ENCODE measurements at regions not wholly inside any gene's neighbourhood (a gene's known extent, or its start where the extent isn't known, plus 50 kb on each side); places are given as distances from the start of the nearest gene placed in this dataset.
"Not testable (repeated sequence)": the region's sequence is repeated elsewhere in the genome, so short reads cannot be mapped to it uniquely, and the experiment has no call there.

DNA sequence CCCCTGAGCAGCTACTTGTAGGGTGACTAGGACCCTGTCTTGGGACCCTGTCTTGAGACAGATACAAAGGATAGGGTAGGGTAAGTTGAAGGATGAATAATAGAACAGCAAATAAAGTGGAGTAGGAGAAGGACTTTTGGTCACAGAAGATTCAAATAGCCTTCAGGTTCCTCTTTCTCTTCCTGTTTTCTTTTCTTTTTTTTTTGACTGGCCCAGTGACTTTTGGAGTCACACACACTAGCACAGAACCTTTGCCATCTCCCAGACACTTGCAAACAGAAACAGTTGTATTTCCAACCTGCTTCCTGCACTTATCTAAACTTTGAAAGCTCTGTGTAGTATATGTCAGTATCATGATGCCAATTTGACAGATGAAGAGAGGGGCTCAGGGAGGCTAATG, 108.2 kb downstream of the TDRD15 start:
- Histone ChIP-seq H3K4me3 (ENCODE audit: low read length) (no peak overlapping the region), H3K36me3 (ENCODE audit: control insufficient read depth, insufficient read depth, low read length) (no peaks in the 10 kb centered on the region), H3K4me1 (ENCODE audit: control insufficient read depth, insufficient read depth, low read length) (no peaks in the 10 kb centered on the region), H3K9me3 (ENCODE audit: control insufficient read depth, insufficient read depth, low read length) (no peaks in the 10 kb centered on the region), H3K27me3 (ENCODE audit: control insufficient read depth, insufficient read depth, low read length) (no peaks in the 10 kb centered on the region), H3K27ac (ENCODE audit: low read length) (no peak overlapping the region)
- no peaks in the 10 kb centered on the region for H3K9me3 Mint-ChIP-seq
- H3K27me3 Mint-ChIP-seq (ENCODE audit: low read depth in 2 of 2): no peaks in the 10 kb centered on the region
- TF ChIP-seq CTCF (IDR thresholded peaks at IDR 0.05): no peak
- ATAC-seq: no peak
- H3K36me3 Mint-ChIP-seq: no peaks in the 10 kb centered on the region
- H3K27ac Mint-ChIP-seq: no peak overlapping the region
- DNase-seq: no peak
- no peaks in the 10 kb centered on the region for H3K4me1 Mint-ChIP-seq
- intact Hi-C loops (cut with micrococcal nuclease): no loop called here
- H3K4me3 Mint-ChIP-seq: no peak overlapping the region

- Mint-ChIP-seq H3K27me3 (ENCODE audit: low read depth in 2 of 2) (no peaks in the 10 kb centered on the region), H3K36me3 (no peaks in the 10 kb centered on the region), H3K9me3 (no peaks in the 10 kb centered on the region), H3K4me1 (no peaks in the 10 kb centered on the region), H3K27ac (no peak overlapping the region), H3K4me3 (no peak overlapping the region)
- Histone ChIP-seq H3K9me3 (ENCODE audit: control insufficient read depth, insufficient read depth, low read length) (no peaks in the 10 kb centered on the region), H3K4me1 (ENCODE audit: control insufficient read depth, insufficient read depth, low read length) (no peaks in the 10 kb centered on the region), H3K36me3 (ENCODE audit: control insufficient read depth, insufficient read depth, low read length) (no peaks in the 10 kb centered on the region), H3K27ac (ENCODE audit: low read length) (no peak overlapping the region), H3K27me3 (ENCODE audit: control insufficient read depth, insufficient read depth, low read length) (no peaks in the 10 kb centered on the region), H3K4me3 (ENCODE audit: low read length) (no peak overlapping the region)
- TF ChIP-seq CTCF (IDR thresholded peaks at IDR 0.05): no peak
- 67% methylated on average over 1 of the region's 3 CpGs for WGBS (ENCODE audit: insufficient coverage)
- DNase-seq: no peak
- intact Hi-C loops (cut with micrococcal nuclease): no loop called here
- ATAC-seq: no peak
Measured at GRCh38 chr2:21233194-21233593, 109.4 kb downstream of the TDRD15 start.

DNA sequence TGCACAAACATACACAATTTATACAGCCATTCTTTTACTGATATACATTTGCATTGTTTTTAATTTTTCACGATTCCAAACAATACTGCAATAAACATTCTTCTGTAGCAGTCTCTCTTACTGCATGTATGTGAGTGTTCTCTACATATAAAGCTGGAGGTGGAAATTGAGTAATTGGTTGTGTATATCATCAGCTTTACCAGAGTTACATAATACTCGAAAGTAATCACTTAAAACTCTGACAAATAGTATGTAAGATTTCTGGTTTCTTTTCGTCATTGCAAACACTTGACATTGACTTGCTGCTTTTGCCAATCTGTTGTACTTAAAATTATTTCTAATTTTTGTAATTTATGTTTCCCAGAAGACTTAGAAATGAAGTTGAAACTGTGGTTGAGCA, 110.2 kb downstream of the TDRD15 start:
- H3K27me3 Mint-ChIP-seq (ENCODE audit: low read depth in 2 of 2): no peaks in the 10 kb centered on the region
- ATAC-seq (no peak), DNase-seq (no peak)
- Histone ChIP-seq H3K27me3 (ENCODE audit: control insufficient read depth, insufficient read depth, low read length) (no peaks in the 10 kb centered on the region), H3K4me3 (ENCODE audit: low read length) (no peak overlapping the region), H3K36me3 (ENCODE audit: control insufficient read depth, insufficient read depth, low read length) (no peaks in the 10 kb centered on the region), H3K27ac (ENCODE audit: low read length) (no peak overlapping the region), H3K4me1 (ENCODE audit: control insufficient read depth, insufficient read depth, low read length) (no peaks in the 10 kb centered on the region), H3K9me3 (ENCODE audit: control insufficient read depth, insufficient read depth, low read length) (no peaks in the 10 kb centered on the region)
- no CpG with 5 or more reads among the region's 3 CpGs for WGBS (ENCODE audit: insufficient coverage)
- no peaks in the 10 kb centered on the region for H3K36me3 Mint-ChIP-seq
- H3K27ac Mint-ChIP-seq: no peak overlapping the region
- peaks cover 0 to 2% of the 10 kb centered on the region in 2 donors for H3K9me3 Mint-ChIP-seq
- H3K4me1 Mint-ChIP-seq: no peaks in the 10 kb centered on the region
- no peak overlapping the region for H3K4me3 Mint-ChIP-seq
- no peak for TF ChIP-seq CTCF (IDR thresholded peaks at IDR 0.05)
- intact Hi-C loops (cut with micrococcal nuclease): no loop called here

GRCh38 chr2:21234464-21235120, 110.8 kb downstream of the TDRD15 start:
- no peaks in the 10 kb centered on the region for H3K27me3 ChIP-seq (ENCODE audit: control insufficient read depth, insufficient read depth, low read length)
- Mint-ChIP-seq H3K4me1 (no peaks in the 10 kb centered on the region), H3K27me3 (ENCODE audit: low read depth in 2 of 2) (no peaks in the 10 kb centered on the region), H3K4me3 (no peak overlapping the region), H3K9me3 (peaks cover 0 to 2% of the 10 kb centered on the region in 2 donors), H3K36me3 (no peaks in the 10 kb centered on the region), H3K27ac (no peak overlapping the region)
- no peak overlapping the region for H3K4me3 ChIP-seq (ENCODE audit: low read length)
- intact Hi-C loops (cut with micrococcal nuclease): no loop called here
- no peak for DNase-seq
- TF ChIP-seq CTCF (IDR thresholded peaks at IDR 0.05): no peak
- H3K36me3 ChIP-seq (ENCODE audit: control insufficient read depth, insufficient read depth, low read length): no peaks in the 10 kb centered on the region
- no peak for ATAC-seq
- H3K9me3 ChIP-seq (ENCODE audit: control insufficient read depth, insufficient read depth, low read length): no peaks in the 10 kb centered on the region
- H3K27ac ChIP-seq (ENCODE audit: low read length): no peak overlapping the region
- no peaks in the 10 kb centered on the region for H3K4me1 ChIP-seq (ENCODE audit: control insufficient read depth, insufficient read depth, low read length)
- 96% methylated on average over 3 of the region's 3 CpGs for WGBS (ENCODE audit: insufficient coverage)

DNA sequence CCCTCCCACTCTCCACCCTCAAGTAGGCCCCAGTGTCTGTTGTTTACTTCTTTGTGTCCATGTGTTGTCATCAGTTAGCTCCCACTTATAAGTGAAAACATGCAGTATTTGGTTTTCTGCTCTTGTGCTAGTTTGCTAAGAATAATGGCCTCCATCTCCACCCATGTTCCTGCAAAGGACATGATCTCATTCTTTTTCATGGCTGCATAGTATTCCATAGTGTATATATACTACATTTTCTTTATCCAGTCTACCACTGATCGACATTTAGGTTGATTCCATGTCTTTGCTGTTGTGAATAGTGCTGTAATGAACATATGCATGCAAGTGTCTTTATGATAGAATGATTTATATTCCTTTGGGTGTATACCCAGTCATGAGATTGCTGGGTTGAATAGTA, 116.0 kb downstream of the TDRD15 start:
- no CpG with 5 or more reads among the region's 1 CpG for WGBS (ENCODE audit: insufficient coverage)
- H3K4me3 Mint-ChIP-seq; H3K4me1 Mint-ChIP-seq; H3K27ac ChIP-seq (ENCODE audit: low read length); H3K36me3 Mint-ChIP-seq; H3K27me3 Mint-ChIP-seq (ENCODE audit: low read depth in 2 of 2); ATAC-seq; H3K27ac Mint-ChIP-seq; H3K27me3 ChIP-seq (ENCODE audit: control insufficient read depth, insufficient read depth, low read length); H3K9me3 ChIP-seq (ENCODE audit: control insufficient read depth, insufficient read depth, low read length); H3K4me1 ChIP-seq (ENCODE audit: control insufficient read depth, insufficient read depth, low read length); intact Hi-C loops (cut with micrococcal nuclease); DNase-seq; H3K36me3 ChIP-seq (ENCODE audit: control insufficient read depth, insufficient read depth, low read length); H3K4me3 ChIP-seq (ENCODE audit: low read length): not testable (repeated sequence)
- peaks cover 7 to 14% of the 10 kb centered on the region in 2 donors for H3K9me3 Mint-ChIP-seq
